Limb (tissue), 2 donors: ENCODE measurements at regions not wholly inside any gene's neighbourhood (a gene's known extent, or its start where the extent isn't known, plus 50 kb on each side); places are given as distances from the start of the nearest gene placed in this dataset.
A peak's percentile ranks its signal among the peaks of the same experiment; 100 is the strongest.

ENCODE experiments used
- DNase-seq, 2 donors: peaks; one replicate each; pipeline ENCODE4 v3.0.0-alpha.2; 2016; ENCODE audit errors: extremely low spot score in 2 of 2

DNA sequence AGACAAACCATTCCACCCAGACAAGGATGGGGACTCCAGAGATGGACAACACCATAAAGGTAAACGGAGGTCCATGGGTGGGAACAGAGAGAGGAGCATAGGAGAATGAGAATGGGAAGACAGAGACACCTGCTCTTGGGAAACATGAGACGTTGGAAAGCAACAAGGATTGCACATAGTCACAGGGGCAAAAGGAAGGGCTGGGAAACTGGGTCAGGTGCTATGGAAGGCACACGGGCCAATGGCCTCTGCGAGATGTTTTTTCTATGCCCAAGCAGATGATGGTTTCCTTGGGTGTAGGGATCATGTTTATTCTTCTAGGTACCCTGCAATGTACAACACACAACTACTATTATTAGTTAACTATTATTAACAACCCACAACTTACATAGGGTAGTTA, 143.6 kb upstream of the AGAP1 start:
- no peak for DNase-seq

DNA sequence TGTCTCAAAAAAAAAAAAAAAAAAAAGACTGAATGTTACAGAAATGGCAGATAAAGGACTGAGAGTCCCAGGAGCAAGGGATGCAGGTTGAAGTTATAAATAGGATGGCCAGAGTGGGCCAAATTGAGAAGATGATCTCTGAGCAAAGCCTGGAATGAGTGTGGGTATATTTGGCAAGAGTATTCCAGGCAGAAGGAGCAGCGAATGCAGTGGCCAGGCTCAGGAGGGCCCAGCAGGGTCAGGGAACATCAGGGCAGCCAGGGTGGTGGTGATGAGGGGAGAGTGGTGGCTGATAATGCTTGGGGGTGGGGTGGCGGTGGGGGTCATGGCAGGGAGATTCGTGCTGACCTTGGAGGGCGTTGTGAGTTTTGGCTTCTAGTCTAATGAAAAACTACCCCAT, 141.3 kb upstream of the AGAP1 start:
- no peak for DNase-seq

DNA sequence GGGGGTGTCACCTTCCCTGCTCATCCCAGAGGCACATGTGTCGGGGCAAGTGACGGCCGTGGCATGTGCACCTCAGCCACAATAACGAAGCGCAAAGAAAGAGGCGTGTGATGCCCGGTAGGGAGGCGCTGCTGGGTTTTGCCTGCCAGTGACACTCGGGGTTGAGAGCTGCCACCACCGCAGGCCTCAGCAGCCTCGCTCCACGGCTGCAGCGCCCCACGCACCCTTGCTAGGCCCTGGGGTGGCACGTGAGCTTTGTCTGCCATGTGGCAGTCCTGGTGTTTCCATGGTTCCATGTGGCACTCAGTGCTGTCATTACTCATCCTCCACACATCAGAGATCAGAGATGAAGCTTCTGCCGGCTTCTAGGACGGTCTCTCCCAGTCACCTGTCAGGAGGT, 136.0 kb upstream of the AGAP1 start:
- no peak for DNase-seq

DNA sequence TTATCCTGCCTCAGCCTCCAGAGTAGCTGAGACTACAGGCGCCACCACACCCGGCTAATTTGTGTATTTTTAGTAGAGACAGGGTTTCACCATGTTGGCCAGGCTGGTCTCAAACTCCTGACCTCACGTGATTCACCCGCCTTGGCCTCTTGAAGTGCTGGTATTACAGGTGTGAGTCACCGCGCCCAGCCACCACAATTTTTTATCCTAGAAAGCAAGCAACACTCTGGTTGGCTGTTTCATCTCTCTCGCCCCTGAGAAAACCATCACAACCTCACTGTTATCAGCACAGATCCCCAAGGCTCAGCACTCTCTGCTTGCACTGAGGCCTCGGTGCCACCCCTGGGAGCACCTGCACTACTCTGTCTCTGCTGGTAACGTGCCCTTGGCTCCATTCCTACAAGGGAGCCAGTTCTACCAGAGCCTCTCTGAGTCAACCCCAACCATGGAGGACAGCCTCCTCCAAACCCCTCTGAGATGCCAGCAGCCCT, 134.8 kb upstream of the AGAP1 start:
- no peak for DNase-seq

DNA sequence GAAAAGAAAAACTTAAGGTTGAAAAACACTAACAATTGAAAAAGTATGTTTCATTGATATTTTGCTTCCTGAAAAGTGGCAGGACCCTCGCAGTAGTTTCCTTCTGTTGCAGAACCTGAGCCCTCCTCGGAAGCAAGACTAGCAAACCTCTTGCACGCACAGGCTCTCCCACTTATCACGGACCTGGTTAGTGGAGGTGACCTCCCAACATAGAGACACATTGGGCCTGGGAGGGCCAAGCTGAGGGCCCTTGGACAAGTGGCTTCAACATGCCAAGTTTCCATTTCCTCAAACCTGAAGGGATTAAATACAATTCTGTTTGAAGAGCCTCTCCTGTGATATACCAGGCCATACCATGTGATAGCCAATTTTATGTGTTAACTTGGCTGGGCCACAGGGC, 133.4 kb upstream of the AGAP1 start:
- no peak for DNase-seq

DNA sequence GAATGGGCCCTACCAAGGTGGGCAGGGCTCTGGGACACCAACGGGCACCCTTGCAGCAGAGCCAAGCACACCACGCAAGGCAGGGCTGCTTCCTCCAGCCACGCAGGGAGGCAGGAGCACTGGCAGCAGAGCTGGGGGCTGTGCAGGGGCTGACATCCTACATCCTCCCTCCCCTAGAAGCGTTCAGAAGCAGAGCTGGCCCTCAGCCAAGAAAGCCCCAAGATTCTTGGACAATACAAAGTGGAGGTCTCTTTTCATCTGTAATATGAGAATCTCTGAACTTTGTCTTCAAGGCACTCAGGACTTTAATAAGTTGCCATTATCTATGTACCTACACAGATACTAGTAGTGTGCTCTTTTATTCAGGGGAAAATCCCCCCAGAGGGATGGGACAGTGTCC, 128.1 kb upstream of the AGAP1 start:
- no peak for DNase-seq

DNA sequence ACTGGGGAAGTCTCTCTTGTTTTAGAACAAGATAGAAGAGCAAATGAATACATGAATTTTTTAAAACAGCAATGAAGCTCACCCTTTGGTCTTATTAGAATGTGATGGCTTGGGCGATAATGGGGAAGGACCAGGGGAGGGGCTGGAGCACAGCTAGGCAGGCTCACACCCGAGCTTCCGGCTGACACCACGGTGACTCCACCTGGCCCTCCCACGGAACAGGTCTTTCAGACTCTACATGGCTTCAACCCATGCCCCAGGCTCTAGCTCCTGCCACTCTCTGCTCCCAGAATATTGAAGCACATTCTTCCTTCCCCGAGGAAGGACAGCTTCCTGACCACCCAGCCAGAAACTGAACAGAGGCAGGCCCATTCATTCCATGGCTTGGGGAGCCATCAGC, 127.5 kb upstream of the AGAP1 start:
- DNase-seq, result no peak

DNA sequence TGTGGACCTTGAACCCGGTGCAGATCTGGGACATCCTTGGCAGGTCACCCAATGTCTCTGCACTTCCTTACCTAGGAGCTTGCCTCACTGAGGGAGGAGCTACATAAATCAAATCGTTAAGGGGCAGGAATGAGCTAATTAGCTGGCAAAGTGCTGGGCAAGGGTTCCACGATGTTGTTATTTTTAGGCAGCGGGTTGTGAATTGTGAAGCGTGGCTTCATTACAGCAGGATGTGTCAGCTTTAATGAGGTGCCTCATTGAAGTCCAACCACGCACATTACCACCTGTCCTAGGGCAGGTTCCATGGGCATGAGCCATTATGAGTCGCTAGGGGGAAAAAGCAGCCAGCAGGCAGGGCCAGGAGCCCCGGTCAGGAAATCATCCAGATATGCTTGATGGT, 127.0 kb upstream of the AGAP1 start:
- no peak for DNase-seq

DNA sequence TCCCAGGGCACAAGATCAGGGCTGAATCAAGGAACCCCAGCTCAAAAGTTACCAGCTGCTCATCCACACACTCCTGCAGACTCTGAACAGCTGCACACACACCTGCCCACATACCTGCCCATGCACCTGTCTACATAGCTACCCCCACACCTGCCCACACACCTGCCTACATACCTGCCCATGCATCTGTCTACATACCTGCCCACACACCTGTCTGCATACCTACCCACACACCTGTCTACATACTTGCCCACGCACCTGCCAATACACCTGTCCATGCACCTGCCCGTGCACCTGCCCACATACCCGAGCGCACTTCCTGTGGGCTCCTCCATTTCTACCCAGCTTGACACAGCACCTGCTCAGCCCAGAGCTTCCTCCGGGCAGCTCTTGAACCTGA, 122.8 kb upstream of the AGAP1 start:
- DNase-seq, result no peak

DNA sequence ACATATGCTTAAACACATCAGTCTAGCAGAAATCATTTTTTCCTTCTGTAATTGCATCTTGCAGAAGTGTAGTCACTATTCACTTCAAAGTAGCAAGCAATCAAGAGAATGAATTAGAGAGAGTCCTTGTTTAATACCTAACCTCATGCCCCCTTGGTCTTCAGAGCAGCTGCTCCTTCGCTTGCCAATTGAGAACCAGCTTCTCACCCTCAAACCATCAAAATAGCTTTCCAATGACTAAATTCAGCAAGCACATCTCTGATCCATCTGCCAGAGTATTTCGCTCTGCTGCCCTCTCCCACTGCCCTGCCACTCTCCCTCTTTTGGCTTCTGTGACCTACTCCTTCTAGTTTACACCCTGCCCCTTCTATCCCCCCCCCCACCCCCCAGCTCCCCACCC, 120.7 kb upstream of the AGAP1 start:
- DNase-seq, result no peak

DNA sequence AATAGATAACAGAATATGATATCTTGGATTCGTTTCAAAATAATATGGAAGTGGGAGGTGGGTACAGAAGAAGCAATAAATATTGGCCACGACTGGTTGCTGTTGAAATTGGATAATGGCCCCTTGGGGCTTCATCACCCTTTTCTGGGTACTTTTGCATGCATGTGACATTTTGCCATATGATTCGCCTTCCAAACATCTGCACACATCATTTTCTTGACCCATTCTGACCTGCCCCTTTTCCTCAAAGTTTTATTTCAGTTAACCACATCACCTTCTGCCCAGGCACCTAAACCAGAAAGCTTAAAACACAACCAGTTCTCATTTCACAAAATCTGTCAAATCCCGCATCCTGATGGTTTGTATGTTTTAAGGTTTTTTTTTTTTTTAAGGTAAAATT, 116.7 kb upstream of the AGAP1 start:
- DNase-seq, result no peak

DNA sequence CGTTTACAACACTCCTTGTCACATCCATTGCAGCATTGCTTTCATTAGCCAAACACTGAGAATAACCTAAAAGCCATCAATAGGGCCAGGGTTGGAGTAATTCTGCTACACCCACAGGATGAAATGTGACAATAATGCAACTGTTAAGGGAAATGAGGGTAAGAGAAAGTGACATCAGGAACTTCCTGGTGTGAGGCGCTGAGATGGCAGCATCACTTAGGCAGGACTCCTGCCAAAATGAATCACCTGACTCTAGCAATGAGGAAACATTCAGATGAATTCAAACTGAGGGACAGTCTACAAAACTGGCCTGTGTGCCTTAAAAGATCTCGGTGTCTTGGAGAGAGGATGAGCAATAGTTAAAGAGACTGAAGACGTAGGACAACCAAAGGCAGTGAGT, 115.6 kb upstream of the AGAP1 start:
- DNase-seq, result no peak

DNA sequence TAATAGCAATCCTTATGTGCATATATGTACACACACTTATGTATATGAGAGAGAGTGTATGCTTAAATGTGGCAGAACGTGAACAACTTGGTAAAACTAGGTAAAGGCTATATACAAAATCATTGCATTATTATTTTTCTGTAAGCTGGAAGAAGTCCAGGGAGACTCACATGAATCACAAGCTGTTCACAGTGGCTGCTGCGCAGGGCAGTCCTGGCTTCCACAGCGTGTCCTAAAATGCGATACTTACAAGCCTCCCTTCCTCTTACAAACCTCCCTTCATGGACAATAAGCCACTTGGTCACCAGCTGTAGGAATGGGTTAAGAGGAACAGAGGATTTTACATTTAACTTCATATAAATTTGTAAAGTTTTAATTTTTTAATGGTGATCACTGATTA, 114.9 kb upstream of the AGAP1 start:
- DNase-seq, result no peak

DNA sequence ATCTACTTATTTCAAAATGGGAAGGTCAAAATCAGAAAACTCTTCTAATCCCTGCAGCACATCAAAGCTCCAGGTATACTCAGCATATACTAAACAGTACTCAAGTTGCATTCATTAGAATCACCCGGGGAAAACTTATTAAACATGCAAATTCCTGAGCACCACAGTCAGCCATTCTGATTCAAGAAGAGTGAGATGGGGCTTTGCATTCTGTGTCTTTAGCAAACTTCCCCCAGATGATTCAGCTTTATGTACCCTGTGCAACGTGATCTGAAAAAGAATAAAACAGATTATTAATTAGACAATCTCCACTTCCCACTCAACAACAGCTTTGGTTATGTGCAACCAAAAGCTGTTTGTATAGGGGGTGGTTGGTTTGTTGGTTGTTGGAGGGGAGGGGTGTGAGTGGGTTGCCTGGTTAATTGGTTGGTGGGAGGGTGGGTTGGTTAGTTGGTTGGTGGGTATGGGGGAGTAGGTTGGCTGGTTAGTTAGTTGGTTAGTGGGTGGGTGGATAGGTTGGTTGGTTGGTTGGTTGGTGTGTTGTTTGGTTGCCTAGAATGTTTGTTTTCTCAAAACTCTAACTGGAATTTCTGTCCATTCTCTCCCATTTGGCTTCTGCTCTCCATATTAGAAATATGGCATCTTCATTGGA, 112.5 kb upstream of the AGAP1 start:
- no peak for DNase-seq

DNA sequence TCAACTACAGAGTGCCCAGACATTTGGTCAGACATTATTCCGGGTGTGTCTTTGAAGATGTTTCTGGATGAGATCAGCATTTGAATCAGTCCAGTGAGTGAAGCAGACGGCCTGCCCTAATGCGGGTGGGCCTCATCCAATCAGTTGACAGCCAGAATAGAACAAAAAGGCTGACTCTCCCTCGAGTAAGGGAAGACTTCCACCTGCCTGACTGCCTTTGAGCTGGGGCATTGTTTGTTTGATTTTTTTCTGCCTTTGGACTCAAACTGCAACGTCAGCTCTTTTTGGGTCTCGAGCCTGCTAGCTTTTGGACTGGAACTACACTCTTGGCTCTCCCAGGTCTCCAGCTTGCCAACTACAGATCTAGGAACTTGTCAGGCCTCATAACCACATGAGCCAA, 111.7 kb upstream of the AGAP1 start:
- peak in 1 of 2 donors; percentile 18 for DNase-seq

DNA sequence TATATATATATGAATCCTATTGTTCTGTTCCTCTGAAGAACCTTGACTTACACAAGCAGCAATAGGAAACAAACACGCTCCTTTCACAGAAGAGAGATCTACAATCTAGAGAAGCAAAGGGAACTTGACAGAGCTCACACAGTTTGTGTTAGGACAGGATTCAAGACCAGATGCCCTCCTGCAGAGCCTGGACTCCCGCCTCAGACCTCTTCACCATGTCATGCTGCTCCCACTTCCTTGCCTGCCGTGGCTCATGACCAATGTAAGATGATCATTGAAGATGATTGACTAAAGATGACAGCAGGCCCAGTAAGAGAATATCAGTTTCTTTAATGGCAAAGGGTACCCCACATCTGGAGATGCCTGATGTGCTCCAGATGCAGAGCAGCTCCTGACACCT, 111.2 kb upstream of the AGAP1 start:
- DNase-seq, result no peak

DNA sequence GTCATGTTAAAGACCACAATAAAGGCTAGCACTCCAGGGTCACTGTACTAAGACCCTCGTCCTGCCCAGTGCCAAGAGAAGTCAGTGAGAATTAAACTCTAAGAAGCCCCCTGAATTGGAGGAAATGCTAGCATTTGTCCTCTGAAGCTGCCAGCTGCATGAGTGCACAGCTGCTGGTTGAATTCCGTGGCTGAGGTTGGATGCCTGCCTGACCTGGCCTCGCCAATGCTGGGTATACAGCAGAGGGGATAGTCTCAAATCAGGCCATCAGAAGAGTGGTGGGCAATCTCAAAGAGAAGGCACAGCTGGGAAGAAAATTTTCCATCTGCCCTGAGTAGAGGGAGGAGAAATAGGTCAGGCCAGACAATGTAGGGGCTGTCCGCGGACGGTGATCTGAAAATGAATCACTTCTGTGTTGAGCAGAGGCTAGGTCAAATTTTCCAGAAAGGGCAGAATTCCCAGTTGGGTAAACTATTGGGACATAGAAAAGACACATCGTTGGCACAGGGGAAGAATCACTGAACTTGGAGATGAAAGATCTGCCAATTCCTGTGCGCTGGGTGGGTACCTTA, 110.5 kb upstream of the AGAP1 start:
- DNase-seq, result no peak

DNA sequence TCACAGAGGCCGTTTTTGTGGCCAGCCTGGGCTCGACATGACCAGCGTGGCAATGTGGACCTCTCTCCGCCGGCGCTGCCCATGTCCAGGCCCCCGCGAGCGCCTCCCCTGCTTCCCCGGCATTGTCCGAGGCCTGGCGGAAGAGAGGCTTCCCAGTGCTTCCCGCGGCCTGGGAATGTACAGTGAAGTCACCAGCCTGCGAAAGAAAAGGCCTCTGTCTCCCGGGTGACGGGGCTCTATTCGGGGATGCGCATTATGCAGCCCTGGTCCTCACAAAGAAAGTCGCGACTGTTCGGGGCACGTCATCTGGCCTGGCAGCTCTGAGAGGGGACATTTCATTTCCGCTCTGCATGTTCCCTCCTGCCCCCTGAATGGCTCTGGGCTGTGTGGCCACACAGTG, 109.2 kb upstream of the AGAP1 start:
- peak in 1 of 2 donors; percentile 47 for DNase-seq

DNA sequence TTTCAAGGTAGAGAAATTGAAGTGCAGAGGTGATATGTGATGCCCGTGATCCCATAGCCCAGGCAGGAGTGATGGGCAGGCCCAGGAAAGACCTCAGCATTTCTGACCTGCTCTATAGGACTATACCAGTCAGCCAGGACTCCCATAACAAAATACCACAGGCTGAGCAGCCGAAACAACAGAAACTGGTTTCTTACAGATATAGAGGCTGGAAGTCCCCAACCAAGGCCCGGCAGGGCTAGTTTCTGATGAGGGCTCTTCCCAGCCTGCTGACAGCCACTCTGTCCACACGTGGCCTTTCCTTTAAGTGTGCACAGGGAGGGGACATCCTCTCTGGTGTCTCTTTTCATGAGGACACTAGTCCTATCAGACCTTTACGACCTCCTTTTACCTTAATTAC, 104.2 kb upstream of the AGAP1 start:
- DNase-seq, result no peak

DNA sequence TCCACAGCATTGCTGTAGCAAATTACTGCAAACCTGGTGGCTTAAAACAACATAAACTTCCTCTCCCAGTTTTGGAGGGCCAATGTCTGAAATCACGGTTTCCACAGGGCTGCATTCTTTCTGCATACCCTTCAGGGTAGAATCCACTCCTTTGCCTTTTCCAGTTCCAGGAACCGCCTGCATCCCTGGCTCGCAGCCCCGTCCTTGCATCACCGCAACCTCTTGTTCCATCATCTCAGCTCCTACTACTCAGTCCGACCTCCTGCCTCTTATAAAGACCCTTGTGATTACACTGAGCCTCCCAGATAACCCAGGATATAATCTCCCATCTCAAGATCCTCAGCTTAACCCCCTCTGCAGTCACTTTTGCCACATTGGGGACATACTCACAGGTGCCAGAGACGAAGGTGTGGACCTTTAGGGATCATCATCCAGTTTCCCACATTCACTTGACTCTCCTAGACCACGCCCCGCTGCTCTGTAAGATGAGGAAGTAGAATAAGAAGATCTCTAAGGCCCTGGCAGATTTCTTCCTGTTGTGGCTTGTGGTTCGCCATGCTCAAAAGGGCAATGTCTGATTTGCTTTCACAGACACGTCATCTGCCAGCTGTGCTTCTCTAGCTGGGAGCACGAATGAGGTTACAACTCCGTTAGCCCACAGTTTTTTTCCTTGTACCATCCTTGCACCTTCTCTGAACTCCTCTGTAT, 103.6 kb upstream of the AGAP1 start:
- no peak for DNase-seq

DNA sequence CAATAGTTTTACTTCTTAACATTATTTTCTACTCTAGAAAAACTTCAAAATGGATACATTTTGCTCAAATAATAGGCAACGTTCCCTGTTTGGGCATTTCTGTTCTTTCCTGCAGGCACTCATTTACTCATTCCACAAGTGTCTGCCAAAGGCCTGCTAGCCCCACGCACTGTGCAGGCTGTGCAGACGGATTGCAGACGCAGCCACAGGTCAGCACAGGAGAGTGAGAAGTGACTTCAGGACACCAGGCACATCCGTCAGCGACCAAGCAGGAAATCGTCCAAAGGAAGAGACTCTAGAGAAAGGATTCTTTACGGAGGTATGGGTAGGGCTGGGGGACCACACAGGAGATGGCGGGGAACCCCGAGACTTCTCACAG, 103.0 kb upstream of the AGAP1 start:
- DNase-seq, result no peak

DNA sequence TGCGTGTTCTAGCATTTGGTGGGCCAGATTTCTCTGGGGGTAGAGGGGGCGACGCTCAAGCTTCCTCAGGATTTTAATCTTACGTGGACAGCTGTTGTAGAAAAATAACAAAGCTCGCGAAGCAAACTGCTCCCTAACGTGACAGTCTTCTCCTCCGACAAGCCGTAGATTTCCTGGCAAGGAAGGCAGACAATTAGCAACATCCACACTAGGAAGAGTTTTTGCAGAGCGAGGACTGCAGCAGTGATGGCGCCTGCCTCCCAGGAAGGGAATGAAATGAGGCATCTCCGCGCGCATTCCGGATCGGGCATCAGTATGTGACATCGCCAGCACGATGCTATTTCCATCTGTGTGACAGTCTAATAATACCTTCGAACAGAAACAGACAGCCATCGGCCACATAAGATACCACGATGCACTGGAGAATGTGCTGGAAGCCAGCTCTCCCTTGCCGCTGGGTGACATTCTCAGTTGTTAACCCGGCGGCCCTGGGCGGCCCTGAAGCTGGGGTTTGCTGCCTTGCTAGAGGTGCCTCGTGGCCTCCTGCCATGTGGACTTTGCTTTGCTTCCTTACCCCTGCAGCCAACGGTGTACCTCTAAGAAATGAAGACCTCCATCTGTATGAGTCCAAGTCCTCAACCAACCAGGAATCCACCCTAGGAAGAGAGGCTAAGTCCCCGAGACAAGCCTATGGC, 101.8 kb upstream of the AGAP1 start:
- no peak for DNase-seq
